ENCODE measurements at regions not wholly inside any gene's neighbourhood (a gene's known extent, or its start where the extent isn't known, plus 50 kb on each side); places are given as distances from the start of the nearest gene placed in this dataset.

GRCh38 chr6:125693480-125693879, 56.0 kb upstream of the HEY2 start:
- TF ChIP-seq, protein P1, sequence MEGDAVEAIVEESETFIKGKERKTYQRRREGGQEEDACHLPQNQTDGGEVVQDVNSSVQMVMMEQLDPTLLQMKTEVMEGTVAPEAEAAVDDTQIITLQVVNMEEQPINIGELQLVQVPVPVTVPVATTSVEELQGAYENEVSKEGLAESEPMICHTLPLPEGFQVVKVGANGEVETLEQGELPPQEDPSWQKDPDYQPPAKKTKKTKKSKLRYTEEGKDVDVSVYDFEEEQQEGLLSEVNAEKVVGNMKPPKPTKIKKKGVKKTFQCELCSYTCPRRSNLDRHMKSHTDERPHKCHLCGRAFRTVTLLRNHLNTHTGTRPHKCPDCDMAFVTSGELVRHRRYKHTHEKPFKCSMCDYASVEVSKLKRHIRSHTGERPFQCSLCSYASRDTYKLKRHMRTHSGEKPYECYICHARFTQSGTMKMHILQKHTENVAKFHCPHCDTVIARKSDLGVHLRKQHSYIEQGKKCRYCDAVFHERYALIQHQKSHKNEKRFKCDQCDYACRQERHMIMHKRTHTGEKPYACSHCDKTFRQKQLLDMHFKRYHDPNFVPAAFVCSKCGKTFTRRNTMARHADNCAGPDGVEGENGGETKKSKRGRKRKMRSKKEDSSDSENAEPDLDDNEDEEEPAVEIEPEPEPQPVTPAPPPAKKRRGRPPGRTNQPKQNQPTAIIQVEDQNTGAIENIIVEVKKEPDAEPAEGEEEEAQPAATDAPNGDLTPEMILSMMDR (IDR thresholded peaks at IDR 0.05) = no peak
- no peak for TF ChIP-seq EZH2 (IDR thresholded peaks at IDR 0.05; ENCODE audit: borderline replicate concordance, insufficient read depth, low read depth, low read length, poor library complexity, severe bottlenecking)
